K562 (cell line): ENCODE measurements at regions not wholly inside any gene's neighbourhood (a gene's known extent, or its start where the extent isn't known, plus 50 kb on each side); places are given as distances from the start of the nearest gene placed in this dataset.
"Not testable (repeated sequence)": the region's sequence is repeated elsewhere in the genome, so short reads cannot be mapped to it uniquely, and the experiment has no call there.

ENCODE experiments used
- ATAC-seq: fragments of 200-7000 bp; cut with Tn5 transposase; 3 replicates; pipeline ENCODE4 v1.9.1; 2020; ENCODE audit warnings: moderate library complexity
- BruUV-seq: library from RNA; stranded (reverse); fragments of 400-500 nt; replicated peaks from 2 replicates; lab custom pipeline; 2021; lab: Mats Ljungman, UMichigan
- CTCF ChIA-PET: fragments of 300-600 bp; formaldehyde crosslinking; extraction: SDS; loops from one replicate; lab custom pipeline; 2021; ENCODE audit warnings: low intra/inter-chr PET ratio; lab: Yijun Ruan, JAX
- POLR2A ChIA-PET: fragments of 300-600, 350-650 bp; sonication (Branson Sonifier 250); formaldehyde crosslinking; extraction: SDS; loops from one replicate; lab custom pipeline; 2021; ENCODE audit warnings: antibody characterized with exemption, inconsistent platforms; lab: Yijun Ruan, JAX
- DNase-seq, 4 experiments: peaks; one replicate each; pipeline versions ENCODE4 v3.0.0 to v3.0.0-alpha.2; 2011 to 2018; ENCODE audit warnings: low spot score in 3 of 4, mixed read lengths in 3 of 4; ENCODE audit errors: extremely low read depth in 1 of 4
- FAIRE-seq: peaks from 2 replicates; lab custom pipeline; 2011; peaks lifted over from hg19 to GRCh38; lab: Jason Lieb, UNC
- H2AFZ ChIP-seq: 2 replicates; pipeline ENCODE4 v1.6.0; 2011; ENCODE audit warnings: low read depth, low read length, control low read depth, inconsistent platforms
- H3K27ac ChIP-seq: fragments of 200-600 bp; 3 replicates; pipeline ENCODE4 v1.8.0; 2011; ENCODE audit warnings: low read depth, mild to moderate bottlenecking, control low read depth, inconsistent platforms, low read length, moderate library complexity, mixed read lengths; ENCODE audit errors: extremely low read depth
- H3K27me3 ChIP-seq, 2 experiments: fragments of 300-600 bp in 1 of 2; 2 replicates in 1 of 2; 3 replicates in 1 of 2; pipeline versions ENCODE4 v1.6.0 to v1.8.0; 2011; ENCODE audit warnings: inconsistent platforms in 2 of 2, low read length in 2 of 2, mild to moderate bottlenecking in 1 of 2, mixed read lengths in 1 of 2, moderate library complexity in 1 of 2; ENCODE audit not compliant: control insufficient read depth in 2 of 2, insufficient read depth in 2 of 2
- H3K36me3 ChIP-seq: fragments of 300-600 bp; 3 replicates; pipeline ENCODE4 v1.8.0; 2011; ENCODE audit warnings: mild to moderate bottlenecking, low read length, inconsistent platforms; ENCODE audit not compliant: control insufficient read depth, insufficient read depth
- H3K4me1 ChIP-seq, 2 experiments: fragments of 200-600 bp in 1 of 2; replicated peaks in 1 of 2; 2 replicates in 1 of 2; 3 replicates in 1 of 2; pipeline versions ENCODE4 v1.5.1 to v1.8.0; 2011; ENCODE audit warnings: inconsistent platforms in 2 of 2, low read length in 2 of 2, mild to moderate bottlenecking in 1 of 2, mixed read lengths in 1 of 2, moderate library complexity in 1 of 2; ENCODE audit not compliant: control insufficient read depth in 2 of 2, insufficient read depth in 2 of 2
- H3K4me2 ChIP-seq: 2 replicates; pipeline ENCODE4 v1.6.1; 2011; ENCODE audit warnings: low read length, control low read depth, inconsistent platforms, mixed read lengths; ENCODE audit not compliant: insufficient read depth
- H3K4me3 ChIP-seq: fragments of 200-600 bp; sonication (generic), shearing (Covaris generic); 2 replicates; pipeline ENCODE4 v1.5.1; 2016; ENCODE audit warnings: control low read depth, inconsistent platforms
- H3K79me2 ChIP-seq: fragments of 200-600 bp; 3 replicates; pipeline ENCODE4 v1.8.0; 2011; ENCODE audit warnings: low read length, inconsistent platforms; ENCODE audit not compliant: control insufficient read depth, insufficient read depth
- H3K9ac ChIP-seq, 2 experiments: 2 replicates each; pipeline versions ENCODE4 v1.6.0 to v1.6.1; 2011; ENCODE audit warnings: low read depth in 2 of 2, low read length in 2 of 2, control low read depth in 1 of 2, inconsistent platforms in 1 of 2, mild to moderate bottlenecking in 1 of 2, mixed read lengths in 1 of 2; ENCODE audit not compliant: insufficient read depth in 1 of 2
- H3K9me1 ChIP-seq: one replicate; pipeline ENCODE4 v1.6.0; 2011; ENCODE audit warnings: inconsistent platforms, mild to moderate bottlenecking, low read length, moderate library complexity; ENCODE audit not compliant: control insufficient read depth, insufficient read depth
- H3K9me3 ChIP-seq: replicated peaks from 2 replicates; pipeline ENCODE4 v1.5.1; 2011; ENCODE audit warnings: low read depth, low read length, inconsistent platforms; ENCODE audit not compliant: control insufficient read depth, insufficient read depth
- H4K20me1 ChIP-seq: replicated peaks from 2 replicates; pipeline ENCODE4 v1.6.1; 2011; ENCODE audit warnings: low read length, inconsistent platforms, mixed read lengths; ENCODE audit not compliant: control insufficient read depth, insufficient read depth
- WGBS: fragments of 100-300 bp; shearing (Covaris generic); methylation state at CpG from one replicate; pipeline ENCODE4 v1.1.6; 2016; ENCODE audit warnings: low coverage, mixed read lengths; ENCODE audit not compliant: insufficient coverage; ENCODE audit errors: missing lambda C conversion rate; 5-methylcytosine and 5-hydroxymethylcytosine counted together
- in situ Hi-C: fragments of 300-500 bp; cut with MboI; formaldehyde crosslinking; loops from 4 replicates; pipeline ENCODE4 v1.15.0; 2018; ENCODE audit warnings: inconsistent platforms, mixed read lengths
- intact Hi-C: fragments of 100-400 bp; cut with micrococcal nuclease; formaldehyde crosslinking; loops from 2 replicates; pipeline ENCODE4 v1.14.2; 2022

DNA sequence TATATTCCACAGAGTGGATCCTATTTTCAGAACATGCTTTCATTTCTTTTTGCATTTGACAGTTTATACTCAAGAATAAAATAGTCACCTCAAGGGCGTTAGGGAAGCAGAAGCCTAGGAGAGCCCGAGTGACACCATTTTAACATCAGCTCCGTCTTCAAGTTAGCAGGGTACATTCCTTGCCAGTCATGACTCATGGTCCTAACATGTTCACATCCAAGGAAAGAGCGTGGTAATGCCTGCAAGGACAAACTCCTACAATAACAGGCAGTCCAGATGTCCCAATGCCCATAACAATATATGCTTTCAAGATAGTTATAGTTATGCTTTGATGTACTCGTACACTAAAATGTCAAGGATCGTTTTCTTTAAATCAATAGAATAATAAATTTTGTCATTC, 93.9 kb upstream of the FAM240B start:
- in situ Hi-C loops, ATAC-seq, intact Hi-C loops, H4K20me1 ChIP-seq, DNase-seq, H3K27ac ChIP-seq, H3K9me3 ChIP-seq, POLR2A ChIA-PET, CTCF ChIA-PET, H3K9ac ChIP-seq, H2AFZ ChIP-seq, H3K79me2 ChIP-seq, H3K27me3 ChIP-seq, H3K9me1 ChIP-seq, H3K4me1 ChIP-seq, H3K36me3 ChIP-seq, H3K4me3 ChIP-seq, FAIRE-seq, H3K4me2 ChIP-seq, BruUV-seq: not testable (repeated sequence)
- whole genome bisulfite sequencing, result 0% methylated on average over 2 of the region's 6 CpGs

DNA sequence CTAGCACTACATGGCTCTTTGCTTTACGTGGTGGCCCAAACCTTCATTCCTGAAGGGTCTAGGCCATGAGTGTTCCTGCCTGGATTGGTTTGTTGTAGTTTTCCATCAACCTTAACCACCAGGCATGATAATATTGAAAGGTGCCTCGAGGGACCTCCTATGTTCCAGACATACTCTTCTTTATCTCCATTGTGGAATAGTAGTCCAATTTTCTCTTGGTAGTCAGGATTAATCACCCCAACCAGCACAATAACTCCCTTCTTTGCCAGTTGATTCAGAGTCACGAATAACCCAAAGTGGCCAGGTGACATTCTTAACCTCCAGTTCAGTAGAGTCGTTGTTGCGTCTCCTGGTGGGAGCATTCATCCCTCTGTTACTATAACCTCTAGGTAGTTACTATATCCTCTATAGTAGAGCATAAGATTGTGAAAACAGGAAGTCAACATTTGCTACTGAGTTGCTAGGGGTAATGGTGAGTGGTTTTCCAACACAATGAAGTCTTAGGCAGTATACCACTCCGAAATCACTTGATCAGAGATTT, 88.1 kb upstream of the FAM240B start:
- in situ Hi-C loops, FAIRE-seq, POLR2A ChIA-PET, H3K27ac ChIP-seq, H3K9me1 ChIP-seq, H3K9me3 ChIP-seq, H3K4me2 ChIP-seq, BruUV-seq, H3K4me3 ChIP-seq, H4K20me1 ChIP-seq, CTCF ChIA-PET, H2AFZ ChIP-seq, H3K9ac ChIP-seq, DNase-seq, intact Hi-C loops, ATAC-seq, H3K36me3 ChIP-seq, H3K27me3 ChIP-seq, H3K79me2 ChIP-seq, H3K4me1 ChIP-seq: not testable (repeated sequence)
- WGBS, result 0% methylated on average over 3 of the region's 6 CpGs
